ENCODE measurements at regions not wholly inside any gene's neighbourhood (a gene's known extent, or its start where the extent isn't known, plus 50 kb on each side); places are given as distances from the start of the nearest gene placed in this dataset.

DNA sequence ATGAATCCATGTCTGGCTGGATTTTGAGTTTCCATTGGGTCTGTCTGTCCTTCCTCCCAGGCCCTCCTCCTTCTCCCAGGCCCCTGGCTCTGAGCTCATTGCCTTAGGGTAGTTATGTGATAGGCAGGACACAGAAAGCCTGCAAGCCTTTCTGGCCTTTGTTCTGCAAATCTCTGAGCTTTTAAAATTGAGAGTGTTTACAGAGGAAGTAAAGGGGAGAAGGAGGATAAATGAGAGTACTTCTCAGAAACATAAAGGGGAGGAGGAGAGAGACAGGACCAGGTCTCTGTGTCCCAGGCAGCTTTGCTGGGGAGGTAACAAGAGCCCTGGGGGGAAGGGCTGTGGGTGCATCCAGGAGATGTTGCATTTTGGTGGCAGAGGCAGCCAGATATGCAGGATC, 126.7 kb downstream of the FOXD2 start:
- TF ChIP-seq HDAC2 (IDR thresholded peaks at IDR 0.05; ENCODE audit: borderline replicate concordance in 1 of 2, low read depth in 2 of 2, low read length in 2 of 2) (no peak), GTF2F1 (IDR thresholded peaks at IDR 0.05; ENCODE audit: borderline replicate concordance, low read depth, low read length) (no peak), GABPA (IDR thresholded peaks at IDR 0.05; ENCODE audit: borderline replicate concordance, insufficient read depth, low read length) (no peak)

All from H1 (cell line).